OCI-LY3 (cell line): ENCODE measurements at regions not wholly inside any gene's neighbourhood (a gene's known extent, or its start where the extent isn't known, plus 50 kb on each side); places are given as distances from the start of the nearest gene placed in this dataset.

ENCODE experiments used
- H2AFZ ChIP-seq: fragments of 200-600, 300-600 bp; shearing (Covaris generic); 2 replicates; pipeline ENCODE4 v1.6.0; 2014; ENCODE audit warnings: antibody characterized with exemption, low read depth, low read length
- H3K27ac ChIP-seq: fragments of 200-600, 300-600 bp; sonication (generic); 2 replicates; pipeline ENCODE4 v1.5.1; 2014; ENCODE audit warnings: mild to moderate bottlenecking, low read length, moderate library complexity, mixed read lengths
- H3K27me3 ChIP-seq: fragments of 200-600, 300-600 bp; sonication (generic); 2 replicates; pipeline ENCODE4 v1.6.1; 2014; ENCODE audit warnings: low read depth, low read length, mixed read lengths
- H3K36me3 ChIP-seq: fragments of 200-600, 300-600 bp; sonication (generic); replicated peaks from 2 replicates; pipeline ENCODE3; 2014; ENCODE audit warnings: low read depth, low read length, mixed read lengths
- H3K4me1 ChIP-seq: fragments of 300-600, 200-600 bp; sonication (generic); 2 replicates; pipeline ENCODE4 v1.6.1; 2014; ENCODE audit warnings: low read length, mixed read lengths
- H3K4me2 ChIP-seq: fragments of 200-600, 300-600 bp; sonication (generic); 2 replicates; pipeline ENCODE4 v1.6.1; 2014; ENCODE audit warnings: low read length, mixed read lengths
- H3K4me3 ChIP-seq: fragments of 300-600, 200-600 bp; sonication (generic); 2 replicates; pipeline ENCODE4 v1.5.1; 2014; ENCODE audit warnings: antibody characterized with exemption, mild to moderate bottlenecking, low read length, moderate library complexity
- H3K79me2 ChIP-seq: fragments of 300-600, 200-600 bp; shearing (Covaris generic); 2 replicates; pipeline ENCODE4 v1.6.1; 2014; ENCODE audit warnings: mild to moderate bottlenecking, low read length, mixed read lengths
- H3K9ac ChIP-seq: fragments of 300-600, 200-600 bp; shearing (Covaris generic); 2 replicates; pipeline ENCODE4 v1.6.0; 2014; ENCODE audit warnings: mild to moderate bottlenecking, low read length, moderate library complexity
- H3K9me3 ChIP-seq: fragments of 200-600, 300-600 bp; shearing (Covaris generic); 2 replicates; pipeline ENCODE4 v1.6.1; 2014; ENCODE audit warnings: low read length, mixed read lengths; ENCODE audit not compliant: insufficient read depth
- H4K20me1 ChIP-seq: fragments of 200-600, 300-600 bp; sonication (generic); 2 replicates; pipeline ENCODE4 v1.6.1; 2016; ENCODE audit warnings: low read length, mixed read lengths; ENCODE audit not compliant: insufficient read depth
- EZH2phosphoT487 ChIP-seq: fragments of 200-600 bp; shearing (Covaris generic); IDR thresholded peaks from 2 replicates; pipeline ENCODE4 v1.6.1; 2018; ENCODE audit warnings: antibody characterized with exemption, mixed run types, low read depth
- TF ChIP-seq, protein P1 (sequence below): fragments of 200-600, 300-600 bp; sonication (generic); IDR thresholded peaks from 2 replicates; pipeline ENCODE4 v1.5.1; 2014; ENCODE audit warnings: antibody characterized with exemption, low read length, low read depth

- H3K4me3 ChIP-seq, result no peak overlapping the region
- TF ChIP-seq, protein P1, sequence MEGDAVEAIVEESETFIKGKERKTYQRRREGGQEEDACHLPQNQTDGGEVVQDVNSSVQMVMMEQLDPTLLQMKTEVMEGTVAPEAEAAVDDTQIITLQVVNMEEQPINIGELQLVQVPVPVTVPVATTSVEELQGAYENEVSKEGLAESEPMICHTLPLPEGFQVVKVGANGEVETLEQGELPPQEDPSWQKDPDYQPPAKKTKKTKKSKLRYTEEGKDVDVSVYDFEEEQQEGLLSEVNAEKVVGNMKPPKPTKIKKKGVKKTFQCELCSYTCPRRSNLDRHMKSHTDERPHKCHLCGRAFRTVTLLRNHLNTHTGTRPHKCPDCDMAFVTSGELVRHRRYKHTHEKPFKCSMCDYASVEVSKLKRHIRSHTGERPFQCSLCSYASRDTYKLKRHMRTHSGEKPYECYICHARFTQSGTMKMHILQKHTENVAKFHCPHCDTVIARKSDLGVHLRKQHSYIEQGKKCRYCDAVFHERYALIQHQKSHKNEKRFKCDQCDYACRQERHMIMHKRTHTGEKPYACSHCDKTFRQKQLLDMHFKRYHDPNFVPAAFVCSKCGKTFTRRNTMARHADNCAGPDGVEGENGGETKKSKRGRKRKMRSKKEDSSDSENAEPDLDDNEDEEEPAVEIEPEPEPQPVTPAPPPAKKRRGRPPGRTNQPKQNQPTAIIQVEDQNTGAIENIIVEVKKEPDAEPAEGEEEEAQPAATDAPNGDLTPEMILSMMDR, result no peak
- no peak for TF ChIP-seq EZH2phosphoT487
These were observed 428.7 kb downstream of the GABRG2 start for GRCh38 chr5:162496100-162496808.

DNA sequence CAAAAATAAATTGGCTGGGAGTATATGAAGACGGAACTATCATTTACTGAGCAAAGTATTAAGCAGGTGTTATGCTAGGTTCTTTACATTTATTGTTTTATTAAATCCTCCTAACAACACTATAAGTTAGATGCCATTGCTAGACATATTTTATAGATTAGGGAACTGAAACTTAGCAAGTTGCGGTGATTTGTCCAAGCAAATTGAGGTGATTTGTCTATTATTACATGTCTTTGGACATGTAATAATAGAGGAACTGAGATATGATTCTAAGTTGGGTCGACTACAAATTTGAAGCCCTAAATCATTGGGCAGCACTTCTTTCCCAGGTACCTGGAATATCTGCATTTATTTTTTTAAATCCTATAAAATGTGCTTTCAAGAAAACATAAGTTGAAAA, 429.9 kb downstream of the GABRG2 start:
- Histone ChIP-seq H3K36me3 (no peaks in the 10 kb centered on the region), H3K9me3 (no peaks in the 10 kb centered on the region), H3K79me2 (no peaks in the 10 kb centered on the region)

More at GRCh38 chr5:162496100-162496808, 428.7 kb downstream of the GABRG2 start:
- Histone ChIP-seq H3K27me3 (no peaks in the 10 kb centered on the region), H3K4me2 (no peak overlapping the region), H4K20me1 (no peaks in the 10 kb centered on the region), H3K79me2 (no peaks in the 10 kb centered on the region), H3K27ac (no peak overlapping the region), H3K9me3 (no peaks in the 10 kb centered on the region), H3K9ac (no peak overlapping the region), H2AFZ (no peak overlapping the region), H3K4me1 (peaks cover 11% of the 10 kb centered on the region), H3K36me3 (no peaks in the 10 kb centered on the region)

DNA sequence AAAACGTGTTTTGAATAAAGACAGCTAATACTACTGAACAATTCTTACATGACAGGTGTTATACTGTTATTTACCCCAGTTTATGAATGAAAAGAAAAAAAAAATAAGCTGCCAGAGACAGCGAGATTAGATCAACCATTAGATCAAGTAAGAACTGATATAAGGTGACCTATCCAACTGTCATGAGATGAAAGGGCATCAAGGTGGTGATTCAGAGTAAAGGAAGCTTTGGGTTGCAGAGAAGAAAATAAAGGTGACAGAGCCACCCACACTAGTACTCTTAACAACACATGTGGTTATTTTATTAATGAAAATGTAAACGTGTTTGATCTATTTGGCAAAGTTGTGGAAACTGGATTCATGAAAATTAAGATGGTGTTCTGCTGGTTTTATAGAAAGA, 435.2 kb downstream of the GABRG2 start:
- H3K27ac ChIP-seq, result no peak overlapping the region
- TF ChIP-seq, protein P1, result no peak
- TF ChIP-seq EZH2phosphoT487, result no peak
- no peaks in the 10 kb centered on the region for H3K79me2 ChIP-seq
- H3K4me3 ChIP-seq, result no peak overlapping the region
- H2AFZ ChIP-seq, result no peak overlapping the region
- H3K4me2 ChIP-seq, result no peak overlapping the region
- H3K9me3 ChIP-seq, result no peaks in the 10 kb centered on the region
- no peaks in the 10 kb centered on the region for H4K20me1 ChIP-seq
- peaks cover 6% of the 10 kb centered on the region for H3K4me1 ChIP-seq
- H3K27me3 ChIP-seq, result no peaks in the 10 kb centered on the region
- H3K9ac ChIP-seq, result no peak overlapping the region
- no peaks in the 10 kb centered on the region for H3K36me3 ChIP-seq

More for the DNA sequence above, 429.9 kb downstream of the GABRG2 start:
- peaks cover 11% of the 10 kb centered on the region for H3K4me1 ChIP-seq
- no peaks in the 10 kb centered on the region for H3K27me3 ChIP-seq
- no peak overlapping the region for H3K4me3 ChIP-seq
- no peaks in the 10 kb centered on the region for H4K20me1 ChIP-seq
- H3K9ac ChIP-seq, result no peak overlapping the region
- H3K4me2 ChIP-seq, result no peak overlapping the region
- TF ChIP-seq EZH2phosphoT487, result no peak
- TF ChIP-seq, protein P1, result no peak
- H2AFZ ChIP-seq, result no peak overlapping the region
- no peak overlapping the region for H3K27ac ChIP-seq

DNA sequence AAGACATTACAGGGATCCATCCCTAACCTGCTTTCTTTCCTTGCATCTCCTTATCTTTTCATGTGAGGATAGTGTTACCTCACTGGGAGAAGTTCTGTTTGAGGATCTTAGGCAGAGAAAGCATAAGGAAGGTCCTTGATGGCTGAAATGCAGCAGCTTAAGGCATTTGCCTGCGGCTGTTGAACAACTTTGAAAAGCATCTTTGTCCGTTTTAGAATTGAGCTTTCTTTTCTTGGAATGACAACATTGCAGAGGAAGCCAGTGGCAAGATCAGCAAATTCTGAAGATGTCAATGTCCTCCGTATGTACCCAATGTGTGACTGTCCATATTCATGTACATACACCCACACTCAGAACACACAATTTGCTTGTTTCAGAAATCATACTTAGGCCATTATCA, 436.2 kb downstream of the GABRG2 start:
- no peaks in the 10 kb centered on the region for H4K20me1 ChIP-seq
- no peak overlapping the region for H3K4me3 ChIP-seq
- H3K9ac ChIP-seq, result no peak overlapping the region
- no peak for TF ChIP-seq EZH2phosphoT487
- TF ChIP-seq, protein P1, result no peak
- peaks cover 6% of the 10 kb centered on the region for H3K4me1 ChIP-seq
- H3K4me2 ChIP-seq, result no peak overlapping the region
- no peaks in the 10 kb centered on the region for H3K9me3 ChIP-seq
- no peaks in the 10 kb centered on the region for H3K27me3 ChIP-seq
- H3K79me2 ChIP-seq, result no peaks in the 10 kb centered on the region
- no peak overlapping the region for H3K27ac ChIP-seq
- no peak overlapping the region for H2AFZ ChIP-seq
- H3K36me3 ChIP-seq, result no peaks in the 10 kb centered on the region
